ENCODE measurements at regions not wholly inside any gene's neighbourhood (a gene's known extent, or its start where the extent isn't known, plus 50 kb on each side); places are given as distances from the start of the nearest gene placed in this dataset.

DNA sequence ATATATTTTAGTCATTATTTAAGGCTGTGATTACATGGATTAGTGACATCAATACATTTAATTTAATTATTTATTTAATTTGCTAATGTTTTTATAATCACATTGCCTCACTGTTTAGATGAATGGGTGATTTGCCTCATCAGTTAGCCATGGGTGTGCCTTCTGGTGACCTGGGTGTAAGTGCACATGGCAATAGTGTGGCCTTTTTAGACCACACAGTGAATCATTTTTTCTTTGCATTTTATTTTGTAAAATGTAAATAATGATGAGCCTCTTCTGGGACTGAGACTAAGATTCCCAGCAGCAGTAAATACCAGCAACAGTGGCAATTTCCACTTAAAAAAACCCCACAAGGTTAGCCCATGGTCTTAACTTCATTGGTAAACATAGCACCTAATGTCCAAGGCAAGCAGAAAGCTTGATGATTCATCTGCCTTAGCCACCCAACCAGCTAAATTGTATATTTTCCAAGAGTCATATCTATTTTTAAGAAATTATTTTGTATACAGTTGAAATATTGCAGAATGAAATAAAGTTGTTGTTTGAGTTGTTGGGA lies 235.9 kb upstream of the NOVA1 start:
- no peak overlapping the region for H3K4me3 ChIP-seq
- no peaks in the 10 kb centered on the region for H3K27me3 ChIP-seq
- no peak overlapping the region for H3K27ac ChIP-seq
- TF ChIP-seq CTCF (IDR thresholded peaks at IDR 0.05) (no peak), POLR2A (IDR thresholded peaks at IDR 0.05) (no peak)
- intact Hi-C loops (cut with DNase I; ENCODE audit: low total_unique reads) = no loop called here
- H3K9me3 ChIP-seq = no peaks in the 10 kb centered on the region
- no peaks in the 10 kb centered on the region for H3K36me3 ChIP-seq (ENCODE audit: low read depth, missing control alignments)
- H3K4me1 ChIP-seq = no peaks in the 10 kb centered on the region
- DNase-seq = no peak

DNA sequence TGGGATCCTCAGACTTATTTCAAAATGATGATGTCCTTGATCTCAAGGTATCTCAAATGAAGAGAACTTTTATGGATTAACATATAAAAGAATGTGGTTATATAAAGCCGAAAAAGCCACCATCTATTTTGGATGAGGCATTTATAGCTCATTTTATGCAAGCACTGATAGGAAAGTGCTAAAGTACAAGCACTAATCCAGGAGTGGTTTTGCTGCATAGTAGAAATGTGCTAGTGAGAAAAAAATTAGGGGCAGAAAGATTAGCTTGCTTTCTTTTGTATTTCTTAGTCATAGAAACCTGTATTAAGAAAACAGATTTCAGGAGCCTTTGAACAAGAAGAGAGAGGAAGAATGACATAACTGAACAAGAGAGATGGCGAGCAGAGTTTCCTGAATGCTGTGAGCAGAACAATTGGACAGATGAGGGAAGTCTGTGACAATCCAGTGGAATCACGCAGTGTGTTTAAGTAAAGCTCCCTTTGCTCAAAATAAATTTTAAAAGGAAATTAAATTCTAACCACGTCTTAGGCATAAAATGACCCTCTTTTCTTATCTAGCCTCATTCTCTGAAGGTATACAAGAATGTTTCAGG lies 238.2 kb upstream of the NOVA1 start:
- Histone ChIP-seq H3K27me3 (no peaks in the 10 kb centered on the region), H3K36me3 (ENCODE audit: low read depth, missing control alignments) (no peaks in the 10 kb centered on the region), H3K9me3 (no peaks in the 10 kb centered on the region), H3K27ac (no peak overlapping the region), H3K4me1 (no peaks in the 10 kb centered on the region), H3K4me3 (no peak overlapping the region)
- intact Hi-C loops (cut with DNase I; ENCODE audit: low total_unique reads) = no loop called here
- TF ChIP-seq POLR2A (IDR thresholded peaks at IDR 0.05) = no peak
- no peak for TF ChIP-seq CTCF (IDR thresholded peaks at IDR 0.05)
- no peak for DNase-seq
- WGBS, 2 donors = 73 to 78% methylated on average over 4 of the region's 4 CpGs

DNA sequence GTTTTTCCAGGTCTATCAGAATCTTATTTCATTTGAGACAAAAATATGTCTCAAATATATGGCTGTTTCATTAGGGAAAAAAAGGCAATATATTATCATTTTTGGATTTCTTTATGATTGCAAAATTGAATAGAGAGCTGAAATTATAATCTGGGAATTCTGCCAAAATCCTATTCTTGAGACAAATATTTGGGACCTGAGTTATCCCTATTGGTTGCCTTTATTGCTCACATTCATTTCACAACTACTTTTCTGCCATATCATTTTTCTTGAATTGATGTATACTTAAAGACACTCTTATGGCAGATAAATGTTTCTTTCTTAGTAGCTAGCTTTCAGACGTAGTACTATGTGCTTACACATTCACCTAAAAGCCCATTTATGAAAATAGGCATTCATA lies 241.6 kb upstream of the NOVA1 start:
- WGBS, 2 donors = 75 to 90% methylated on average over 1 of the region's 1 CpG

DNA sequence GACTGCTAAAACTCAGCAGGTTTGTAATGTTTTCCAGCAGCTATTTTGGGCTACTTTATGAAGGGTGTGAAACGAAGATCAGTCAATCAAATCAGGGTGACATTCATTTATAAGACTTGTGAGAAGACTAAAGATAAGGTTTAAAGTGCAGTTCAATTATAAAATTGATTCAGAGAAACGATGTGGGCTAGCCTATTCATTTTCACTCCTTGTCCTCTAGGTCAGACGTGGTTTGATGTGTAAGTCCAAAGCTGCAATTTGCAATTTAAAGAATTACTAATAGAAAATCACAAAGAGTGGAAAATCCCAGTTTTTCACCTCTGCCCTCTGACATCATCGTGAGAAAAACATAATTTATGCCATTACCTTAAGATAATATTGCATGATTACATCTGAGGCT lies 243.5 kb upstream of the NOVA1 start:
- no peak overlapping the region for H3K4me3 ChIP-seq
- 74 to 80% methylated on average over 4 of the region's 4 CpGs for WGBS, 2 donors
- no peak for TF ChIP-seq POLR2A (IDR thresholded peaks at IDR 0.05)
- TF ChIP-seq CTCF (IDR thresholded peaks at IDR 0.05) = no peak
- intact Hi-C loops (cut with DNase I; ENCODE audit: low total_unique reads) = no loop called here
- H3K27ac ChIP-seq = peak overlapping the region in 1 of 2 donors; percentile 9
- no peaks in the 10 kb centered on the region for H3K27me3 ChIP-seq
- no peaks in the 10 kb centered on the region for H3K36me3 ChIP-seq (ENCODE audit: low read depth, missing control alignments)
- H3K4me1 ChIP-seq = peaks cover 4% of the 10 kb centered on the region
- no peaks in the 10 kb centered on the region for H3K9me3 ChIP-seq
- DNase-seq = no peak

More for the DNA sequence above, 241.6 kb upstream of the NOVA1 start:
- H3K27ac ChIP-seq = no peak overlapping the region
- TF ChIP-seq POLR2A (IDR thresholded peaks at IDR 0.05) (no peak), CTCF (IDR thresholded peaks at IDR 0.05) (no peak)
- H3K4me1 ChIP-seq = peaks cover 4% of the 10 kb centered on the region
- DNase-seq = no peak
- intact Hi-C loops (cut with DNase I; ENCODE audit: low total_unique reads) = no loop called here
- H3K9me3 ChIP-seq = no peaks in the 10 kb centered on the region
- no peak overlapping the region for H3K4me3 ChIP-seq
- H3K36me3 ChIP-seq (ENCODE audit: low read depth, missing control alignments) = no peaks in the 10 kb centered on the region
- no peaks in the 10 kb centered on the region for H3K27me3 ChIP-seq
